ENCODE measurements at regions not wholly inside any gene's neighbourhood (a gene's known extent, or its start where the extent isn't known, plus 50 kb on each side); places are given as distances from the start of the nearest gene placed in this dataset.

DNA sequence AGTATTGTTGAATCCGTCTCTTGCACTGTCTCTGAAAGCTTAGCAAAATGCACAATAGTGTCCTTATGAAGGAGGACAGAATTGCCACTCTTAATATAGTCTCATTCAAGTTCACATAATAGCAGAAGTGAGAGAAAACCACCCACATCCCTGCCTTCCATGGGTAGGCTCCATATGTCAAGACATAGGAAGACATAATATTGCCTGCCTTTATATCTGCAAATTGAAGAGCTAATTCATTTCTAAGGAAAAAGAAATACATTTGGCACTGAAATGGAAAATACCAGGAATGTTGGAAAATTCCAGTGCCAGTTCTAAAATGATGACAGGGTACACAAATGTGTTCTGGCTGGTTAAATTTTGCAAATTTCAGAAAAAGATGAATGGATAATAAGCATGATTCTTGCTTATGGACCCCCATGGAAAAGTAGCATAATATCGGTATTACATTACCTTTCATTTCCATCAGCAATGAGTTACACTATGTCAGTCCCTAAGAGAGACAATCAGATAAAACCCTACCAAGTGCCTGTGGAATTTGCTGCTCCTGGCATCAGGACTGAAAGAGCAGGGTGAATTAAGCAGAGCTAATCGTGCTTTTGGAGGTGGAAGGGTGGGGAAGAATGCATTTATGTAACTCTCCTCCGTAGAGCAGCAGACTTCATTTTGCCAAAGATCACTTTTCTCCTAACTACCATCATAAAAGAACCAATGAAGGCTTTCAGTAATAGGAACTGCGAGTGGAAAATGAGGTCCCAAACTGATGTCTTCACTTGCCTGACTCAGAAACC lies 312.6 kb downstream of the FGFR2 start:
- TF ChIP-seq CTCF (IDR thresholded peaks at IDR 0.05; ENCODE audit: low read length) (no peak), EZH2 (IDR thresholded peaks at IDR 0.05; ENCODE audit: borderline replicate concordance, low read length) (no peak)
